RWPE1 (cell line): ENCODE measurements at regions not wholly inside any gene's neighbourhood (a gene's known extent, or its start where the extent isn't known, plus 50 kb on each side); places are given as distances from the start of the nearest gene placed in this dataset.

Source experiments
- CTCF ChIA-PET: fragments of 350-600 bp; sonication (Branson Sonifier 250); formaldehyde crosslinking; extraction: SDS; loops from one replicate; lab custom pipeline; 2021; lab: Yijun Ruan, JAX
- POLR2A ChIA-PET: fragments of 400-600 bp; formaldehyde crosslinking; extraction: SDS; loops from one replicate; lab custom pipeline; 2020; ENCODE audit warnings: antibody characterized with exemption; ENCODE audit not compliant: low non-redundant PET; lab: Yijun Ruan, JAX
- DNase-seq: peaks from one replicate; pipeline ENCODE4 v3.0.0; 2012; ENCODE audit warnings: low spot score
- H3K27ac ChIP-seq: fragments of 450-650 bp; 2 replicates; pipeline ENCODE4 v1.5.1; 2017
- TF ChIP-seq, protein P1 (sequence below): fragments of 450-650 bp; conservative IDR thresholded peaks from 2 replicates; pipeline ENCODE4 v1.5.1; 2017; ENCODE audit warnings: low read depth, mild to moderate bottlenecking

- ChIA-PET POLR2A (no interaction called here), CTCF (no interaction called here)
- DNase-seq = no peak
- no peak overlapping the region for H3K27ac ChIP-seq
- TF ChIP-seq, protein P1, sequence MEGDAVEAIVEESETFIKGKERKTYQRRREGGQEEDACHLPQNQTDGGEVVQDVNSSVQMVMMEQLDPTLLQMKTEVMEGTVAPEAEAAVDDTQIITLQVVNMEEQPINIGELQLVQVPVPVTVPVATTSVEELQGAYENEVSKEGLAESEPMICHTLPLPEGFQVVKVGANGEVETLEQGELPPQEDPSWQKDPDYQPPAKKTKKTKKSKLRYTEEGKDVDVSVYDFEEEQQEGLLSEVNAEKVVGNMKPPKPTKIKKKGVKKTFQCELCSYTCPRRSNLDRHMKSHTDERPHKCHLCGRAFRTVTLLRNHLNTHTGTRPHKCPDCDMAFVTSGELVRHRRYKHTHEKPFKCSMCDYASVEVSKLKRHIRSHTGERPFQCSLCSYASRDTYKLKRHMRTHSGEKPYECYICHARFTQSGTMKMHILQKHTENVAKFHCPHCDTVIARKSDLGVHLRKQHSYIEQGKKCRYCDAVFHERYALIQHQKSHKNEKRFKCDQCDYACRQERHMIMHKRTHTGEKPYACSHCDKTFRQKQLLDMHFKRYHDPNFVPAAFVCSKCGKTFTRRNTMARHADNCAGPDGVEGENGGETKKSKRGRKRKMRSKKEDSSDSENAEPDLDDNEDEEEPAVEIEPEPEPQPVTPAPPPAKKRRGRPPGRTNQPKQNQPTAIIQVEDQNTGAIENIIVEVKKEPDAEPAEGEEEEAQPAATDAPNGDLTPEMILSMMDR = no peak
Measured at GRCh38 chr17:6352801-6353560, 81.9 kb downstream of the AIPL1 start.

GRCh38 chr17:6352016-6352415 is 82.9 kb downstream of the AIPL1 start:
- no peak for DNase-seq
- ChIA-PET CTCF (interaction anchor here (0.6 kb wide), 1 partner anchor 189 kb away, joined by 3 read pairs; no protein-coding TSS in a partner anchor), POLR2A (no interaction called here)
- TF ChIP-seq, protein P1 = no peak
- no peak overlapping the region for H3K27ac ChIP-seq

GRCh38 chr17:6350806-6351205 is 84.1 kb downstream of the AIPL1 start:
- DNase-seq = no peak
- CTCF ChIA-PET = interaction anchor here (0.7 kb wide), 1 partner anchor 566 kb away, joined by 3 read pairs; no protein-coding TSS in a partner anchor
- POLR2A ChIA-PET = no interaction called here
- H3K27ac ChIP-seq = no peak overlapping the region
- TF ChIP-seq, protein P1 = no peak

DNA sequence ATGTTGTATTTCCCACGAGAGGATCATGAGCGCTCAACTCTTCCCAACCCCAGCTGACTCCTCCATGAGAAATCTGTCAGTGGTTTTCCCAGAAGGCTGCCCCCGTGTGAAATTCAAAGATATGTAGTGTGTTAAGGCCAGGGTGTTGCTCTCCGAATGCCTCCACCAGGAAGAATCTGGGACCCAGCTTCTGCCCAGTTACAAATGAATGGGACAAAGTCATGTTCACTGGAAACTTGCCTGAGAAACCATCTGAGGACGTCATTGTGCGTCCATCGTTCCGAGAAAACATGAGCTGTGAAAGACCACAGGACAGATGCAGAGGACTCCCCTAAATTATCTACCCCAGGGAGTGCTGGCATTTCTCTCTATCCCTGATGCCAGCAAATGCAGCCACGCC is 86.0 kb downstream of the AIPL1 start:
- POLR2A ChIA-PET = no interaction called here

GRCh38 chr17:6347776-6348175 is 87.1 kb downstream of the AIPL1 start:
- POLR2A ChIA-PET = no interaction called here
- CTCF ChIA-PET = no interaction called here
- no peak overlapping the region for H3K27ac ChIP-seq
- no peak for DNase-seq
- TF ChIP-seq, protein P1 = no peak

More for the DNA sequence above, 86.0 kb downstream of the AIPL1 start:
- no peak overlapping the region for H3K27ac ChIP-seq
- CTCF ChIA-PET = interaction anchor here (0.6 kb wide), 1 partner anchor 10 kb away, joined by 3 read pairs; no protein-coding TSS in a partner anchor
- no peak for DNase-seq
- TF ChIP-seq, protein P1 = no peak

- TF ChIP-seq, protein P1 = no peak
- CTCF ChIA-PET = no interaction called here
- H3K27ac ChIP-seq = no peak overlapping the region
- POLR2A ChIA-PET = no interaction called here
- no peak for DNase-seq
Measured at GRCh38 chr17:6346986-6347385, 87.9 kb downstream of the AIPL1 start.
